Body of pancreas (tissue), 4 donors: ENCODE measurements at regions not wholly inside any gene's neighbourhood (a gene's known extent, or its start where the extent isn't known, plus 50 kb on each side); places are given as distances from the start of the nearest gene placed in this dataset.

Source experiments
- ATAC-seq: fragments of 150-250 bp; one replicate; pipeline ENCODE4 v1.9.1; 2016
- DNase-seq, 4 donors: peaks; one replicate each; pipeline ENCODE4 v3.0.0-alpha.2; 2019
- H3K27ac ChIP-seq, 4 donors: fragments of 200-600 bp; sonication (generic); 1 replicate in 3 of 4; 2 replicates in 1 of 4; pipeline versions ENCODE4 v1.5.1 to v1.6.1; 2016 to 2019; ENCODE audit warnings: mild to moderate bottlenecking in 1 of 4, mixed read lengths in 1 of 4, moderate library complexity in 1 of 4
- H3K27me3 ChIP-seq, 2 donors: fragments of 200-600 bp; sonication (generic); one replicate each; pipeline ENCODE4 v1.6.0; 2016; ENCODE audit warnings: mild to moderate bottlenecking in 1 of 2
- H3K36me3 ChIP-seq, 2 donors: fragments of 200-600 bp; sonication (generic); replicated peaks in 1 of 2; 2 replicates each; pipeline ENCODE4 v1.5.1; 2016; ENCODE audit warnings: low read depth in 2 of 2; ENCODE audit not compliant: insufficient read depth in 1 of 2
- H3K4me1 ChIP-seq: fragments of 200-600 bp; sonication (generic); one replicate; pipeline ENCODE4 v1.6.0; 2016
- H3K4me3 ChIP-seq, 2 donors: fragments of 200-600 bp; sonication (generic); 1 replicate in 1 of 2; 2 replicates in 1 of 2; pipeline ENCODE4 v1.5.1; 2016 to 2019
- H3K9me3 ChIP-seq, 3 donors: fragments of 200-600 bp; sonication (generic); 1 replicate in 2 of 3; 2 replicates in 1 of 3; pipeline ENCODE4 v1.5.1; 2016
- CTCF ChIP-seq, 7 experiments: fragments of 450-650 bp in 4 of 7; fragments of 200-600 bp in 3 of 7; sonication (generic) in 3 of 7; IDR thresholded peaks; one replicate each; pipeline ENCODE4 v1.5.1; 2016 to 2019; ENCODE audit warnings: antibody characterized with exemption in 7 of 7
- POLR2A ChIP-seq, 3 donors: fragments of 450-650 bp; IDR thresholded peaks; one replicate each; pipeline ENCODE4 v1.6.1; 2016; ENCODE audit warnings: antibody characterized with exemption in 3 of 3, mild to moderate bottlenecking in 2 of 3
- WGBS, 2 donors: methylation state at CpG; one replicate each; pipeline ENCODE4 v1.1.5; 2017; 5-methylcytosine and 5-hydroxymethylcytosine counted together
- intact Hi-C: fragments of 100-400 bp; cut with DNase I; formaldehyde crosslinking; loops from one replicate; pipeline ENCODE4 v1.15.1; 2023

- H3K9me3 ChIP-seq: no peaks in the 10 kb centered on the region
- H3K27me3 ChIP-seq: no peaks in the 10 kb centered on the region
- DNase-seq (no peak), ATAC-seq (no peak)
- H3K36me3 ChIP-seq: no peaks in the 10 kb centered on the region
- intact Hi-C loops: no loop called here
- no peak overlapping the region for H3K4me3 ChIP-seq
- no peak for TF ChIP-seq CTCF (IDR thresholded peaks at IDR 0.05)
- TF ChIP-seq POLR2A (IDR thresholded peaks at IDR 0.05): no peak
- WGBS, 2 donors: 53 to 55% methylated on average over 10 of the region's 10 CpGs
- no peak overlapping the region for H3K27ac ChIP-seq
- no peaks in the 10 kb centered on the region for H3K4me1 ChIP-seq
These were observed 79.2 kb upstream of the ARHGEF7 start for GRCh38 chr13:111035861-111036260.

GRCh38 chr13:111034811-111035210 lies 80.3 kb upstream of the ARHGEF7 start:
- ATAC-seq (no peak), DNase-seq (no peak)
- H3K4me1 ChIP-seq: no peaks in the 10 kb centered on the region
- WGBS, 2 donors: 64 to 72% methylated on average over 2 of the region's 2 CpGs
- H3K27me3 ChIP-seq: no peaks in the 10 kb centered on the region
- intact Hi-C loops: no loop called here
- H3K27ac ChIP-seq: no peak overlapping the region
- TF ChIP-seq POLR2A (IDR thresholded peaks at IDR 0.05) (no peak), CTCF (IDR thresholded peaks at IDR 0.05) (no peak)
- H3K4me3 ChIP-seq: no peak overlapping the region
- no peaks in the 10 kb centered on the region for H3K9me3 ChIP-seq
- H3K36me3 ChIP-seq: no peaks in the 10 kb centered on the region

- no peak overlapping the region for H3K27ac ChIP-seq
- no peaks in the 10 kb centered on the region for H3K36me3 ChIP-seq
- no peak overlapping the region for H3K4me3 ChIP-seq
- TF ChIP-seq CTCF (IDR thresholded peaks at IDR 0.05) (no peak), POLR2A (IDR thresholded peaks at IDR 0.05) (no peak)
- H3K9me3 ChIP-seq: no peaks in the 10 kb centered on the region
- ATAC-seq (no peak), DNase-seq (no peak)
- no peaks in the 10 kb centered on the region for H3K4me1 ChIP-seq
- 47 to 54% methylated on average over 15 of the region's 16 CpGs for WGBS, 2 donors
- no peaks in the 10 kb centered on the region for H3K27me3 ChIP-seq
- intact Hi-C loops: no loop called here
These were observed 81.7 kb upstream of the ARHGEF7 start for GRCh38 chr13:111033172-111034130.

- no peaks in the 10 kb centered on the region for H3K36me3 ChIP-seq
- H3K27ac ChIP-seq: no peak overlapping the region
- TF ChIP-seq CTCF (IDR thresholded peaks at IDR 0.05): no peak
- no peak for TF ChIP-seq POLR2A (IDR thresholded peaks at IDR 0.05)
- ATAC-seq (peak; percentile 33), DNase-seq (no peak)
- no peaks in the 10 kb centered on the region for H3K27me3 ChIP-seq
- H3K4me1 ChIP-seq: no peaks in the 10 kb centered on the region
- no peaks in the 10 kb centered on the region for H3K9me3 ChIP-seq
- no peak overlapping the region for H3K4me3 ChIP-seq
- 70 to 84% methylated on average over 5 to 8 of the region's 8 CpGs for WGBS, 2 donors
- intact Hi-C loops: no loop called here
These were observed 83.6 kb upstream of the ARHGEF7 start for GRCh38 chr13:111031531-111031961.
